Panc1 (cell line): ENCODE measurements at regions not wholly inside any gene's neighbourhood (a gene's known extent, or its start where the extent isn't known, plus 50 kb on each side); places are given as distances from the start of the nearest gene placed in this dataset.

Experiments used
- ATAC-seq: fragments of 200-7000 bp; cut with Tn5 transposase; 2 replicates; pipeline ENCODE4 v1.9.1; 2020; ENCODE audit warnings: mild to moderate bottlenecking, moderate library complexity
- BruUV-seq: library from RNA; stranded (reverse); fragments of 400-500 nt; replicated peaks from 2 replicates; lab custom pipeline; 2021; lab: Mats Ljungman, UMichigan
- CTCF ChIA-PET: fragments of 300-600 bp; sonication (Branson Sonifier 250); formaldehyde crosslinking; loops from one replicate; lab custom pipeline; 2022; ENCODE audit warnings: antibody characterized with exemption; lab: Charles Lee
- POLR2A ChIA-PET: fragments of 300-600 bp; sonication (Branson Sonifier 250); formaldehyde crosslinking; loops from one replicate; lab custom pipeline; 2022; ENCODE audit warnings: antibody characterized with exemption; lab: Charles Lee
- DNase-seq: peaks from one replicate; pipeline ENCODE4 v3.0.0-alpha.2; 2010; ENCODE audit warnings: low read depth, low spot score
- H3K27ac ChIP-seq: 2 replicates; pipeline ENCODE4 v1.5.1; 2011; ENCODE audit warnings: mild to moderate bottlenecking, low read length, inconsistent platforms
- H3K27me3 ChIP-seq: fragments of 200-500 bp; sonication (Bioruptor generic); 2 replicates; pipeline ENCODE4 v1.6.0; 2014; ENCODE audit warnings: low read length, inconsistent platforms; ENCODE audit not compliant: control insufficient read depth, insufficient read depth
- H3K36me3 ChIP-seq: fragments of 200-500 bp; sonication (Bioruptor generic); 2 replicates; pipeline ENCODE4 v1.5.1; 2014; ENCODE audit warnings: inconsistent platforms, mild to moderate bottlenecking, low read length, moderate library complexity; ENCODE audit not compliant: control insufficient read depth, insufficient read depth
- H3K4me1 ChIP-seq: 2 replicates; pipeline ENCODE4 v1.5.1; 2011; ENCODE audit warnings: inconsistent platforms, mild to moderate bottlenecking, low read length, moderate library complexity; ENCODE audit not compliant: control insufficient read depth, insufficient read depth
- H3K4me3 ChIP-seq, 2 experiments: 2 replicates each; pipeline ENCODE4 v1.5.1; 2011 to 2012; ENCODE audit warnings: low read depth in 2 of 2, low read length in 2 of 2, mild to moderate bottlenecking in 2 of 2, inconsistent platforms in 1 of 2, moderate library complexity in 1 of 2
- H3K9me3 ChIP-seq: fragments of 200-500 bp; sonication (Bioruptor generic); 2 replicates; pipeline ENCODE4 v1.5.1; 2014; ENCODE audit warnings: low read depth, mild to moderate bottlenecking, inconsistent platforms, low read length, moderate library complexity; ENCODE audit not compliant: control insufficient read depth, insufficient read depth
- CTCF ChIP-seq: fragments of 450-650 bp; IDR thresholded peaks from 2 replicates; pipeline ENCODE4 v1.5.1; 2017; ENCODE audit warnings: mild to moderate bottlenecking
- POLR2AphosphoS5 ChIP-seq: IDR thresholded peaks from 2 replicates; pipeline ENCODE4 v1.6.1; 2012; ENCODE audit warnings: mild to moderate bottlenecking, low read depth, low read length, moderate library complexity
- REST ChIP-seq, 2 experiments: IDR thresholded peaks; 2 replicates each; pipeline ENCODE4 v1.6.1; 2011 to 2012; ENCODE audit warnings: low read depth in 2 of 2, control low read depth in 1 of 2, low read length in 1 of 2, mild to moderate bottlenecking in 1 of 2, moderate library complexity in 1 of 2; ENCODE audit not compliant: insufficient read depth in 1 of 2
- SIN3A ChIP-seq: IDR thresholded peaks from 2 replicates; pipeline ENCODE4 v1.6.1; 2012; ENCODE audit warnings: low read depth, mild to moderate bottlenecking, low read length, moderate library complexity, borderline replicate concordance; ENCODE audit not compliant: insufficient read depth
- TCF7L2 ChIP-seq: IDR thresholded peaks from 2 replicates; pipeline ENCODE4 v1.6.1; 2011; ENCODE audit warnings: mild to moderate bottlenecking, low read depth, low read length, inconsistent platforms
- in situ Hi-C: cut with HindIII; loops from 2 replicates; pipeline ENCODE4 v1.10.0; 2016; ENCODE audit warnings: low sequenced_read_pairs, low pct_unique_long_range_greater_than_20kb
- intact Hi-C: fragments of 100-400 bp; cut with micrococcal nuclease; formaldehyde crosslinking; loops from one replicate; pipeline ENCODE4 v1.10.0; 2022; ENCODE audit not compliant: unreplicated experiment

- BruUV-seq, result no TSS peak
- intact Hi-C loops, result no loop called here
- peaks cover 5% of the 10 kb centered on the region; the same call in 1 of the 2 replicates for H3K9me3 ChIP-seq
- ChIA-PET CTCF (no interaction called here), POLR2A (no interaction called here)
- no peaks in the 10 kb centered on the region for H3K4me1 ChIP-seq
- no peaks in the 10 kb centered on the region for H3K36me3 ChIP-seq
- TF ChIP-seq POLR2AphosphoS5, result no peak
- TF ChIP-seq TCF7L2, result no peak
- TF ChIP-seq CTCF, result no peak
- TF ChIP-seq SIN3A, result no peak
- no peak for TF ChIP-seq REST (IDR thresholded peaks at IDR 0.05; ENCODE audit: insufficient read depth in 1 of 2, low read depth in 2 of 2, low read length in 1 of 2)
- DNase-seq (no peak), ATAC-seq (no peak)
- in situ Hi-C loops, result no loop called here
- H3K4me3 ChIP-seq, result no peak overlapping the region
- H3K27me3 ChIP-seq, result no peaks in the 10 kb centered on the region
- H3K27ac ChIP-seq, result no peak overlapping the region
Observed at GRCh38 chr7:155195939-155196523, 101.6 kb upstream of the INSIG1 start.

GRCh38 chr7:155198196-155198892 lies 99.3 kb upstream of the INSIG1 start:
- in situ Hi-C loops, result no loop called here
- ATAC-seq (no peak), DNase-seq (no peak)
- Histone ChIP-seq H3K27me3 (no peaks in the 10 kb centered on the region), H3K4me1 (peaks cover 3% of the 10 kb centered on the region), H3K4me3 (no peak overlapping the region), H3K9me3 (peaks cover 5% of the 10 kb centered on the region; the same call in 1 of the 2 replicates), H3K27ac (no peak overlapping the region), H3K36me3 (no peaks in the 10 kb centered on the region)
- ChIA-PET CTCF (no interaction called here), POLR2A (no interaction called here)
- intact Hi-C loops, result no loop called here
- TF ChIP-seq TCF7L2, result no peak
- TF ChIP-seq POLR2AphosphoS5, result no peak
- no peak for TF ChIP-seq SIN3A
- no TSS peak for BruUV-seq
